ENCODE measurements at regions not wholly inside any gene's neighbourhood (a gene's known extent, or its start where the extent isn't known, plus 50 kb on each side); places are given as distances from the start of the nearest gene placed in this dataset.

DNA sequence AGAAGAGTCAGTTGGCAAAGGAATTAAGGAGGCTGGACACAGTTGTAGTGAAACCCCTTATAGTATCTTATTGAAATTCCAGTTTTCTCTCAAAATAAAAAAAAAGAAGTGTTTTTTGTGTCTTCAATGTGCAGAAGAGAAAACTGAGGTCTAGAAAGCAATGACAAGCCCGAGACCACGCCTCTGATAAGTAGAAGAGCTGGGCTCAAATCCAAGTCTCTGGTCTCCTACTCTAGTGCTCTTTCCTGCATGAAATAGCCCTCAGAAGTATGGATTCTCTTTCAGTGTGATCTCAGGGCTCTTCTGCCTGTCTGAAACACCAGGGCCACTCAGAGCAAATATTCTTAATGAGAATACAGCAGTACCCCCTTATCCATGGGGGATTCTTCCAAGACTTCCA, 200.9 kb downstream of the KIF18A start:
- no peak for DNase-seq

GRCh38 chr11:27904358-27905055, 203.4 kb downstream of the KIF18A start:
- no peak for DNase-seq

DNA sequence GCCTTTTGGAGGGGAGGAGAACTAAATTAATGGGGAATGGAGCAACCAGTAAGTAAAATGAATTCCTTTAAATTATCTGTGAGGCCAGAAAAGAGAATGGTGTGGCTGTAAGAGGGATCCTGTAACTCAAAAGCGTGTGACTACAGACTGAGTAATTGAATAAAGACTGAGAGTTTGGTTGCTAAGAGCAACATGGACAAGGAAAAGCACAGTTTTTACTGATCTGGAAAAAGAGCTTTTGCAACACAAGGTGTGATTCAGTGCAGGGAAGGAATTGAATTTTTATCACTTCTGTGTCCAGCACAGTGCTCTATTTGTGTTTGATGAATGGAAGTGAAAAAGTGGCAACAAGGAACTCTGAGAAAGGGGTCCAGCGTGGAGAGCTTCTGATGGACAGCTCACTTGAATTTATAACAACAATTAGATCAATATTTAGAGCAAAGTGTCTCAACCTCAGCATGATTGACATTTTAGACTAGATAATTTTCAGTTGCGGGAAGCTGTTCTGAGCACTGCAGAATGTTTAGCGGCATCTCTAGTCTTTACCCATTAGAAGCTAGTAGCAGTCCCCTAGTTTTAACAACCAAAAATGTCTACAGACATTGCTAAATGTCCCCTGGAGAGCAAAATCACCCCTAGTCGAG, 202.8 kb upstream of the BDNF start:
- DNase-seq, result no peak

DNA sequence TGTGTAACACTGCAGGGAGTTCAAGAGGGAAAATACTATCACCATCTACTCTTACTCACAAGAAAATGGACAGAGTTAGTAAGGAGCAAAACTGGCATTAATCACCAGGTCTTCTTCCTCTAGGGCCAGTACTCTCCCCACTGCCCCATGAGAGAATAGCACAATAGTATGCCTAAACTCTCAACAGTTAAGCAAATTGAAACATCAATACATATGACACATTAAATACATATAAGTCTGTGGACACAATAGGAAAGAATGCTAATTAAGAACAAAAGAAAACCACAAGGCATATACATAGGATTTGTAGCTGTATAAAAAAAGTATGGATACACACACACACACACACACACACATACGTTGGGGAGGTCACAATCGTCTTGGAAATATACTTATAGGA, 197.9 kb upstream of the BDNF start:
- no peak for DNase-seq

DNA sequence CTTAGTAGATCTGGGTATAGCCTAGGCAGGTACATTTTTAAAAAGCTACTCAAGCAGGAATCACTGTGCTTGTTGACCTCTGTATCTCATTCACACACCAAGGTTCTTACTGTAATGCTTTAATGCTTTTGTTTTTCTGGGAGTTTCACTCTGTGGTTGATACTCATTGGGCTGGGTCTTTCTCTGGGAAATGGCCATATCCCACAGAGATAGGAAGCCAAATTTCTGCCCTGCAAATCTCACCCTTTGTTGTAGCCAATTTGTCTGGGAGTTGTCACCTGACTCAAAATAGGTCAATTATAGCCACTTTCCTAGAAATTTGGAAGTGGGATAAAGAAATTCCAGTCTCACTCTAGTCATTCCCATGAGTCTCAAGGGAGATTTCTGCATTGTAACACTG, 195.8 kb upstream of the BDNF start:
- no peak for DNase-seq

GRCh38 chr11:27894552-27894951, 194.3 kb upstream of the BDNF start:
- no peak for DNase-seq

GRCh38 chr11:27886857-27887256, 186.6 kb upstream of the BDNF start:
- no peak for DNase-seq

DNA sequence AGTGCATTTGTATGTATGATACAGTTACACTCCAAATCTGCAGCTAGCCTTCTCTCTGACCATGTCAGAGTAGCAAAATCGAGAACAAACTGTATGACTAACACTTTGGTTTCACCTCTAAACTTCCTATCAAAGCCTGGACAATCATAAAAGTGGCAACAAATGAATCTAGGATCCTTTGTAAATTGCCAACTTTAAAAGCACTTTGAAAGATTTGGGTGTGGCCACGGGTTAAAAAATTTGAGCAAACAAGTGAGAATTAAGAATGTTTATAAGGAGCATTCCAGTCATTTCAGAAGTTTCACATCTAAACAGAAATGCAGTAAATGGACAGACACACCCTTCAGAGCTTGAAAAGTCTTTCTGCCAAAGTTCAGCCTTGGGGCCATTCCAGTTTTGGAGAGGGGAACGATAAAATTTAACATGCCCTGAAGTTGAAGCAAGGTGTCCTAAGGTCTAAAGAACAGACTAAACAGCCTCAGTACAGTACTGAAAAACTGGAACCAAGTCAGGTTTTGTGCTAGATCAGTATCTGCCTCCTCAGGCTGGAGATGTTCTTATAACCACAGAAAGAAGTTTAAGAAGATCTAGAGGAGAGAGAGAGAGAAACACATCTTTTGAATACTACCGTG, 181.9 kb upstream of the BDNF start:
- DNase-seq, result no peak

DNA sequence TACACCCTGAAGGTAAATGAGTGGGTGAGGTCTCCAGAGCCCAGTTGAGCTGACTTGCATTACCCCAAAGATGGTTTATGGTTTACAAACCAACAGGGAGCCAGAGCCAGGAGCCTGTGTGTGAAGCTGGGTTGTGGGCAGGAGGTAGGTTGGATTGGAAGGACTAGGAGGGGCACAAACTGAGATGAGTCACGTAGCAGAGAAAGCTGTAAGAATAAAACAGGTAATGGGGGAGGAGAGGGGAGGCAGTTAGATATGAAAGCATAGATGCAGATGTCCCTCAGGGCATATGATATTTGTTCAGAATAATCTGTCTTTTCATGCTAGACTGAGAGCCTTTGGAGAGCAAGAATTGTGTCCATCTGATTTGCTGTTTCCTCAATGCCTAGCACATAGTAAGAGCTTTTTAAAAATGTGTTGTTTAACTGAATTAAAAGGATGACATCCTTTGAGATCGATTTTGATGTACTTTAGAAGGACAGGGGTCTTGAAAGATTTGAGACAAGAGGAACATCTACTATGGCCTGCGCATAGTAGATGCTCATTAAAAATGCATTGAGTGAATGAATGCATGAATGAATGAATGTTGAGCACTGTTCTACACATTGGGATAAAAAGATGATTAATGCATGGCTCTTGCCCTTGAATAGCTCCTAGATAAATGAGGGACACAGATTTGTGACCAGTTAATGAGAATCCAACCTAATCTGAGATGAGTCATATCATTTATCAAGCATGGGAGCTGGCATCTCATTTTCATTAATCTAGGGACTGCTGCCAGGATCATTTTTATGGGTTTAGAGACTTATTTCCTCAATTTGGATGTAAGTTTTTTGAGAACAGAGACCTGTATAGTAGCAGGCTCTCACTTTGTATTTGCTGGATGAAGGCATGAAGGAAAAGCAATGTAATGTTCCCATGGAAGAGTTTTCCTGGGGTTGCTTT, 175.8 kb upstream of the BDNF start:
- no peak for DNase-seq

- DNase-seq, result no peak
Measured at GRCh38 chr11:27874998-27875830, 175.0 kb upstream of the BDNF start.

GRCh38 chr11:27873664-27874063, 173.4 kb upstream of the BDNF start:
- no peak for DNase-seq

DNA sequence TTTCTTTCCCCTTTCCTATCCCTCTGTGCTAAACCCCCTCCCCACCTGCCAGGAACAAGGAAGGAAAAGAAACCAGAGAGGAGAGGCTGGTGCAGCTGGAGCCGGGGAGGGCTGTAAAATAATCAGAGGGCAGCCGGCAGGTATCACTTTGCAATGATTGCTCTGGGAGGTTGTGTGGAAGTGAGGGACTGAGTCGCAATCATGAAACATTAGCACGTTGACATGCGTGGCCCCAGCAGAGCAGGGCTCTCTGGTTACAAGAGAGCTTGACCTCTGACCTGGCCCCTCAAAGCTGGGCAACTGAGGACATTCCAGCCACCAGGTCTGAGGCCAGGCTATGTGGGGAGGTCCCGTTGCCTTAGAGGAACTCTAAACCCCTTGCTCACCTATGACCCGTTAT, 170.8 kb upstream of the BDNF start:
- DNase-seq, result no peak

DNA sequence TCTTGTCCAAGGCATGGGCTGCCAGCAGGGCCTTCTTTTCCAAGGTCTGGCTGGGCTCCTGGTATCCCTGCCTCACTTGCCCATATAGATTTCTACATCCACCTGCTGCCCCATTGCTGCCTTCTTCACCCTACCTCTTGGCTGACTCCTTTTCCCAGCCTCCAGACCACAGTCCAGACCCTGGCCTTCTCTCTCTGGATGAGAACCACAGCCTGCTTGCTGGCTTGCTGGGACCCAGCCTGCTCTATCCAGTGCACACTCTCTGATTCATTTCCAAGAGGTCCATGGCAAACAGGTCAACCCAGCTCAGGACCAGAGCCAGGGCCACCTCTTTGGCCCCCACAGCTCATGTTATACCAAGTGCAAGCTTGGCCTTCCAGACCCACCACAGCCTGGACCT, 169.4 kb upstream of the BDNF start:
- no peak for DNase-seq

- no peak for DNase-seq
Measured at GRCh38 chr11:27868709-27869108, 168.5 kb upstream of the BDNF start.

- DNase-seq, result no peak
Measured at GRCh38 chr11:27868226-27868625, 168.0 kb upstream of the BDNF start.

GRCh38 chr11:27865105-27865504, 164.8 kb upstream of the BDNF start:
- DNase-seq, result no peak

DNA sequence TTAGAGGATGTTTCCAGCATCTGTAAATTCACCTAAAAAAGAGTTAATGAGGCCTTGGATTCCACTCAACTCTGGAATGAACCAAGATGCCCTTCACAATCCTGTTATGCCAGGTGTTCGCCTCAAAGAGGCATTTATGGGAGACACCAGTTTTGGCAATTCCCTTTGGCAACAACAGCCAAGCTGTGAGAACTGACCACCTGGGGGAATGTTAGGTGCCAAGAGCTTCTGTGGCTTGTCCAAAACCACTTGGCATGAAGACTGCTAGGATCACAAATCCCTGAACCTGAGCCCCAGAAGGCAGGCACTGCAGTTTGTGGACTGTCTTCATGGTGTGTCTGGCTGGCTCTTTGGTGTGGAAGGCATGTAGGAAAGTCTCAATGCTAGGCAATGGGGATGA, 164.4 kb upstream of the BDNF start:
- no peak for DNase-seq

GRCh38 chr11:27864091-27864491, 163.8 kb upstream of the BDNF start:
- no peak for DNase-seq

DNA sequence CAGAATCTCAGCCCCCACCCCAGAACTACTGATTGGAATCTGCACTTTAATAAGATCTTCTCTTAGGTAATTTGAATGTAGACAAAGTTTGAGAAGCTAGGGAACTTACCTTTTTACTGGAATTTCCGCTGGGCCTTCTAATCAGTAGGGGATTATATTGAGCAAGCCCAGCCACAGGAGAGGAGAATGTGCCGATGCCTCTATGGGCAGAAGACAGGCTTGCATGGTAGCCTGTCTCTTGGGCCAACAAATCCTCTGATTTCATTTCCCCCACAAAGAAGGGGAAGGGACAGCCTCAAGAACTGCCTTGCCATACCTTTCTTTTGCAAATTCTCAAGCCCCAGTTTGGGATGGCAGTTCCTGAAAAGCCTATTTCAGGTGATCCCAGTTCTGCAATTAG, 163.4 kb upstream of the BDNF start:
- no peak for DNase-seq

- no peak for DNase-seq
Measured at GRCh38 chr11:27861706-27862430, 161.6 kb upstream of the BDNF start.

DNA sequence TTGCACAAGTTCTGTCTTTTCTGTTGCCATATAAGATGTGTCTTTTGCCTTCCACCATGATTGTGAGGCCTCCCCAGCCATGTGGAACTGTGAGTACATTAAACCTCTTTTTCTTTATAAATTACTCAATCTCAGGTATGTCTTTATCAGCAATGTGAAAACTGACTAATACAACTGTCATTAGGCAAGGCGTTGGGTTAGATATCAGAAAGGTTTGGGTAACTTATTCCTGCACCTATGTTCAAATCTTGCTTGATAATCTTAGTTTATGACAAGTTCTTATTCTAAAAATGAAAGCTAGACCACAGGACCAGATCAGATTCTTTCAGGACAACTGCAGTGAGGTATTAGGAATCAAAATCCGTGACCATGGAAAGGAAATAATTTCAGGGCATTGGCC, 160.6 kb upstream of the BDNF start:
- no peak for DNase-seq

All from right lung (tissue), 2 donors.